GM21367 (cell line): ENCODE measurements at regions not wholly inside any gene's neighbourhood (a gene's known extent, or its start where the extent isn't known, plus 50 kb on each side); places are given as distances from the start of the nearest gene placed in this dataset.
"Not testable (repeated sequence)": the region's sequence is repeated elsewhere in the genome, so short reads cannot be mapped to it uniquely, and the experiment has no call there.

Experiments
- ATAC-seq: cut with Tn5 transposase; IDR thresholded peaks from one replicate; pipeline ENCODE4 v1.9.1; 2021; ENCODE audit not compliant: unreplicated experiment

- no peak for ATAC-seq
Observed at GRCh38 chr20:11691766-11692165, 225.9 kb upstream of the BTBD3 start.

- no peak for ATAC-seq
Observed at GRCh38 chr20:11692567-11692966, 225.1 kb upstream of the BTBD3 start.

GRCh38 chr20:11694467-11694866 lies 223.2 kb upstream of the BTBD3 start:
- no peak for ATAC-seq

- ATAC-seq: no peak
Observed at GRCh38 chr20:11697055-11697454, 220.6 kb upstream of the BTBD3 start.

GRCh38 chr20:11697646-11698045 lies 220.0 kb upstream of the BTBD3 start:
- ATAC-seq: no peak

GRCh38 chr20:11698124-11698523 lies 219.6 kb upstream of the BTBD3 start:
- ATAC-seq: no peak

- ATAC-seq: no peak
Observed at GRCh38 chr20:11700831-11701230, 216.9 kb upstream of the BTBD3 start.

- ATAC-seq: no peak
Observed at GRCh38 chr20:11702721-11703518, 214.8 kb upstream of the BTBD3 start.

- ATAC-seq: no peak
Observed at GRCh38 chr20:11705512-11705911, 212.2 kb upstream of the BTBD3 start.

GRCh38 chr20:11708223-11708622 lies 209.5 kb upstream of the BTBD3 start:
- not testable (repeated sequence) for ATAC-seq

- no peak for ATAC-seq
Observed at GRCh38 chr20:11711214-11711613, 206.5 kb upstream of the BTBD3 start.

GRCh38 chr20:11712639-11713160 lies 205.0 kb upstream of the BTBD3 start:
- no peak for ATAC-seq

GRCh38 chr20:11714886-11715285 lies 202.8 kb upstream of the BTBD3 start:
- no peak for ATAC-seq

GRCh38 chr20:11716239-11716944 lies 201.3 kb upstream of the BTBD3 start:
- ATAC-seq: no peak

GRCh38 chr20:11716945-11717248 lies 200.8 kb upstream of the BTBD3 start:
- no peak for ATAC-seq

GRCh38 chr20:11717562-11717961 lies 200.1 kb upstream of the BTBD3 start:
- no peak for ATAC-seq

- ATAC-seq: no peak
Observed at GRCh38 chr20:11718474-11719094, 199.1 kb upstream of the BTBD3 start.

GRCh38 chr20:11719153-11719552 lies 198.5 kb upstream of the BTBD3 start:
- ATAC-seq: no peak

GRCh38 chr20:11721411-11721810 lies 196.3 kb upstream of the BTBD3 start:
- ATAC-seq: no peak

- no peak for ATAC-seq
Observed at GRCh38 chr20:11724097-11724496, 193.6 kb upstream of the BTBD3 start.

- no peak for ATAC-seq
Observed at GRCh38 chr20:11726026-11726425, 191.7 kb upstream of the BTBD3 start.

GRCh38 chr20:11727708-11728107 lies 190.0 kb upstream of the BTBD3 start:
- ATAC-seq: no peak
